ENCODE measurements at regions not wholly inside any gene's neighbourhood (a gene's known extent, or its start where the extent isn't known, plus 50 kb on each side); places are given as distances from the start of the nearest gene placed in this dataset.

DNA sequence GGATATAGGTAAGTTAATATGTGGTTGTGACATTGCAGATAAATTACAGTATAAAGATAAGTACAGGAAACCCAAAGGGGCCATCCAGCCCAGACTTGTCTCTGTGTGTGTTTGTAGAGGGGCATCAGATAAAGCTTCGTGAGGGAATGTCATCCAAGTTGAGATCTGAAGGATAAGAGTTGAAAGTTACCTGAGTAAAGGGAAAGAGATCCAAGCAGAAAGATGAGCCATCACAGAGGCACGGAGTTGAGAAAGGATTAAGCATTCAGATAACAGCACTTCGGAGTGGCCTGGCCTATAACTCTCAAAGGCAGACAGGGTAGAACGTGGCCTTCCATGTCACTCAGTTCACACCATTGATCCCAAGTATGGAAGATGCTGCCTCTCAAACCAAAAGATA, 749.1 kb downstream of the ADGRL2 start:
- intact Hi-C loops (cut with micrococcal nuclease; ENCODE audit: unreplicated experiment) (no loop called here), in situ Hi-C loops (cut with MboI) (no loop called here)
- Histone ChIP-seq H4K20me1 (ENCODE audit: control insufficient read depth, insufficient read depth) (no peaks in the 10 kb centered on the region), H3K27me3 (replicated peaks in 1 of 2; ENCODE audit: control insufficient read depth in 2 of 2, insufficient read depth in 2 of 2, low read length in 1 of 2) (no peaks in the 10 kb centered on the region), H3K4me3 (no peak overlapping the region), H3K4me1 (ENCODE audit: control insufficient read depth, insufficient read depth, low read length) (no peaks in the 10 kb centered on the region), H3K36me3 (ENCODE audit: control insufficient read depth in 2 of 2, insufficient read depth in 2 of 2, low read length in 1 of 2) (no peaks in the 10 kb centered on the region), H3K27ac (ENCODE audit: control insufficient read depth, insufficient read depth) (no peak overlapping the region), H3K9me3 (replicated peaks; ENCODE audit: control insufficient read depth, insufficient read depth, low read length) (no peaks in the 10 kb centered on the region), H3K9ac (ENCODE audit: control insufficient read depth, insufficient read depth, low read length) (no peak overlapping the region), H3K4me2 (ENCODE audit: control insufficient read depth, insufficient read depth) (no peak overlapping the region), H2AFZ (ENCODE audit: control insufficient read depth, low read depth, low read length) (no peak overlapping the region), H3K79me2 (ENCODE audit: control insufficient read depth, insufficient read depth, low read length) (no peaks in the 10 kb centered on the region)
- 0% methylated on average over 4 of the region's 4 CpGs for WGBS (ENCODE audit: insufficient coverage, insufficient replicate concordance, low lambda C conversion rate, missing lambda C conversion rate)
- no TSS peak for BruUV-seq (replicated peaks)
- RAD21 ChIA-PET (ENCODE audit: unreplicated experiment) = no interaction called here
- SMC1A ChIA-PET (ENCODE audit: uncharacterized antibody, unreplicated experiment) = interaction anchor here (1.0 kb wide), 1 partner anchor 9 kb away, joined by 3 read pairs; no protein-coding TSS in a partner anchor
- TF ChIP-seq NFYA (IDR thresholded peaks at IDR 0.05; ENCODE audit: borderline replicate concordance, low read depth, low read length) = no peak
- no peak for TF ChIP-seq ZSCAN29 (IDR thresholded peaks at IDR 0.05)
- no peak for TF ChIP-seq ZNF217 (IDR thresholded peaks at IDR 0.05)
- TF ChIP-seq, protein P1, sequence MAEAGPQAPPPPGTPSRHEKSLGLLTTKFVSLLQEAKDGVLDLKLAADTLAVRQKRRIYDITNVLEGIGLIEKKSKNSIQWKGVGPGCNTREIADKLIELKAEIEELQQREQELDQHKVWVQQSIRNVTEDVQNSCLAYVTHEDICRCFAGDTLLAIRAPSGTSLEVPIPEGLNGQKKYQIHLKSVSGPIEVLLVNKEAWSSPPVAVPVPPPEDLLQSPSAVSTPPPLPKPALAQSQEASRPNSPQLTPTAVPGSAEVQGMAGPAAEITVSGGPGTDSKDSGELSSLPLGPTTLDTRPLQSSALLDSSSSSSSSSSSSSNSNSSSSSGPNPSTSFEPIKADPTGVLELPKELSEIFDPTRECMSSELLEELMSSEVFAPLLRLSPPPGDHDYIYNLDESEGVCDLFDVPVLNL (IDR thresholded peaks at IDR 0.05; ENCODE audit: low read depth, low read length) = no peak
- TF ChIP-seq, protein P2, sequence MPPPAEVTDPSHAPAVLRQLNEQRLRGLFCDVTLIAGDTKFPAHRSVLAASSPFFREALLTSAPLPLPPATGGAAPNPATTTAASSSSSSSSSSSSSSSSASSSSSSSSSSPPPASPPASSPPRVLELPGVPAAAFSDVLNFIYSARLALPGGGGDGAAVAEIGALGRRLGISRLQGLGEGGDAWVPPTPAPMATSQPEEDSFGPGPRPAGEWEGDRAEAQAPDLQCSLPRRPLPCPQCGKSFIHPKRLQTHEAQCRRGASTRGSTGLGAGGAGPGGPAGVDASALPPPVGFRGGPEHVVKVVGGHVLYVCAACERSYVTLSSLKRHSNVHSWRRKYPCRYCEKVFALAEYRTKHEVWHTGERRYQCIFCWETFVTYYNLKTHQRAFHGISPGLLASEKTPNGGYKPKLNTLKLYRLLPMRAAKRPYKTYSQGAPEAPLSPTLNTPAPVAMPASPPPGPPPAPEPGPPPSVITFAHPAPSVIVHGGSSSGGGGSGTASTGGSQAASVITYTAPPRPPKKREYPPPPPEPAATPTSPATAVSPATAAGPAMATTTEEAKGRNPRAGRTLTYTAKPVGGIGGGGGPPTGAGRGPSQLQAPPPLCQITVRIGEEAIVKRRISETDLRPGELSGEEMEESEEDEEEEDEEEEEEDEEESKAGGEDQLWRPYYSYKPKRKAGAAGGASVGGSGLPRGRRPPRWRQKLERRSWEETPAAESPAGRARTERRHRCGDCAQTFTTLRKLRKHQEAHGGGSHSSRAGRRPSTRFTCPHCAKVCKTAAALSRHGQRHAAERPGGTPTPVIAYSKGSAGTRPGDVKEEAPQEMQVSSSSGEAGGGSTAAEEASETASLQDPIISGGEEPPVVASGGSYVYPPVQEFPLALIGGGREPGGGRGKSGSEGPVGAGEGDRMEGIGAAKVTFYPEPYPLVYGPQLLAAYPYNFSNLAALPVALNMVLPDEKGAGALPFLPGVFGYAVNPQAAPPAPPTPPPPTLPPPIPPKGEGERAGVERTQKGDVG (CRISPR knock-in tag; IDR thresholded peaks at IDR 0.05) = no peak
- TF ChIP-seq ZNF622 (IDR thresholded peaks at IDR 0.05) = no peak
- TF ChIP-seq FOXK2 (IDR thresholded peaks at IDR 0.05) = no peak
- no peak for TF ChIP-seq SIX5 (IDR thresholded peaks at IDR 0.05; ENCODE audit: low read depth, low read length, severe bottlenecking)
- TF ChIP-seq RUNX3 (IDR thresholded peaks at IDR 0.05; ENCODE audit: low read length) = no peak
- TF ChIP-seq, protein P3, sequence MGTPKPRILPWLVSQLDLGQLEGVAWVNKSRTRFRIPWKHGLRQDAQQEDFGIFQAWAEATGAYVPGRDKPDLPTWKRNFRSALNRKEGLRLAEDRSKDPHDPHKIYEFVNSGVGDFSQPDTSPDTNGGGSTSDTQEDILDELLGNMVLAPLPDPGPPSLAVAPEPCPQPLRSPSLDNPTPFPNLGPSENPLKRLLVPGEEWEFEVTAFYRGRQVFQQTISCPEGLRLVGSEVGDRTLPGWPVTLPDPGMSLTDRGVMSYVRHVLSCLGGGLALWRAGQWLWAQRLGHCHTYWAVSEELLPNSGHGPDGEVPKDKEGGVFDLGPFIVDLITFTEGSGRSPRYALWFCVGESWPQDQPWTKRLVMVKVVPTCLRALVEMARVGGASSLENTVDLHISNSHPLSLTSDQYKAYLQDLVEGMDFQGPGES (IDR thresholded peaks at IDR 0.05) = no peak
- no peak for ATAC-seq
- POLR2A ChIA-PET = no interaction called here
- no peak for DNase-seq (ENCODE audit: low read depth, low spot score)
- CTCF ChIA-PET = no interaction called here
- no peak for FAIRE-seq
